GM19240 (cell line): ENCODE measurements at regions not wholly inside any gene's neighbourhood (a gene's known extent, or its start where the extent isn't known, plus 50 kb on each side); places are given as distances from the start of the nearest gene placed in this dataset.

Experiments used
- DNase-seq: peaks from one replicate; pipeline ENCODE4 v3.0.0; 2011; ENCODE audit warnings: low spot score; ENCODE audit not compliant: insufficient read length

DNA sequence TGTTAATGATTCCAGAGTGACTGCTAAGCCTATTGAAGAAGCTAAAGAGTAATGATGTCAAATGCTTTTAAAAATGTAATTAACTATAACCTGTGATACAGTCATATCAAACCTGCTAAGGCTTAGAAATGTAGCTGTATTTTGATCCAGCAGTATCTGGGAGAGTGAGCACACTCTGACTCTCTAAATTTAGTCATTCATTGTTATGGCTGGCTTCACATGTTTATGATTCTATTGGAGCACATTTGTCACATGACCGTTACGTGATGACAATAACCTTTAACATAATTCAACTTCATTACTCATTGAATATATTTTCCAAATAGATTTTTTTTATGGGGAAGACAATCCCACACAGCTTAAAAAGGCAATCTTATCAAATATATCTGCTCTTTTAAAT, 587.1 kb downstream of the LMO4 start:
- no peak for DNase-seq

DNA sequence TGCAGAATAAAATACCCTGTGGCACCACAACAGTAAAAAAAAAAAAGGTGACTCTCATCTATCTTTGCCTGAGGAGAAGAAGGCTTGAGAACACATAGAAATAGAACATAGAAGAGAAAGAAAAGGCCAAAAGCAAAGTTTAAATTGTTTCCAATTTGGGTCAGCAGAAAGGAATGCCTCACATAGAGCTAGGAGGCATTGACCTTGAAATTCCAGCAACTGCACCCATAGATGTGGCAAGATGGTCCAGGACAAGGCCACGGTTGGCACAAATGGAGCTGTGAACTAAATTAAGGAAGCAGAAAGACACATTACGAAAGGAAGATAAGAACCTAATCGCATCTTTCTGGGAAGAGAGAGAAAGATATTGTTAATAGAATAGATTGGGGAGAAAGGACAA, 588.3 kb downstream of the LMO4 start:
- DNase-seq, result no peak

DNA sequence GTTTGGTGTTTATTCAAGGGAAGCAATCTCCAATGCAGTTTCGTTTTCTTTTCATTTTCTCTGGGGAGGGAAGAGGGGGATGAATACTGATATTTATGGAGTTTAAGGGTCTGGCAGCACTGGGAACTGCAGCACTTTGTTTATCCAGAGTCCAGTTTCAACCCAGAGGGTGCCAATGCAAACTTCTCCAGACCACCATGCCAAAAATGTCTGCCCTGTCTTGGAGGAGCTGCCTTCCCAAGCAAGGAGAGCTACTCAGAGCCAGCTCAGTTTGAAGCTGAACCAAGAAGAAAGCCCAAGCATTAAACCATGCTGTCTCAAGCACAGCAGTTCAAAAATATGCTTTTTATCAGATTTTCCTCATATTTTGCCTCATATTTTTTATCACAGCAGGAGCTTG, 589.7 kb downstream of the LMO4 start:
- DNase-seq, result no peak

DNA sequence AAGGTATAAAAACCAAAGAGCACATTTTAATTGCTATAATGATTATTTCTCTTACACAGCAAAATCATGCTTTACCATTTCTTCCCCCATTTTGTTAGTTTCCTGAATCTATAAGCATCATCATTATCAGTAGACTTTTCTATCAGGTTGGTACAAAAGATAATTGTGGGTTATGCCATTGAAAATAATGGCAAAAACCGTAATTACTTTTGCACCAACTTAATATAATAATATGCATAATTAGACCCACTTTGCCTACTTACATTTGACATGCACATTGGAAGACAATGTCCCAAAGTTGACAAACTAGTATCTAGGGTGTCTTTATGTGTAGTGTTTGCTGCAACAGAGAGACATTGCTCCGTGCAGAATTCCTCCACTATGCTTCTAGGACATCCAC, 594.2 kb downstream of the LMO4 start:
- no peak for DNase-seq

DNA sequence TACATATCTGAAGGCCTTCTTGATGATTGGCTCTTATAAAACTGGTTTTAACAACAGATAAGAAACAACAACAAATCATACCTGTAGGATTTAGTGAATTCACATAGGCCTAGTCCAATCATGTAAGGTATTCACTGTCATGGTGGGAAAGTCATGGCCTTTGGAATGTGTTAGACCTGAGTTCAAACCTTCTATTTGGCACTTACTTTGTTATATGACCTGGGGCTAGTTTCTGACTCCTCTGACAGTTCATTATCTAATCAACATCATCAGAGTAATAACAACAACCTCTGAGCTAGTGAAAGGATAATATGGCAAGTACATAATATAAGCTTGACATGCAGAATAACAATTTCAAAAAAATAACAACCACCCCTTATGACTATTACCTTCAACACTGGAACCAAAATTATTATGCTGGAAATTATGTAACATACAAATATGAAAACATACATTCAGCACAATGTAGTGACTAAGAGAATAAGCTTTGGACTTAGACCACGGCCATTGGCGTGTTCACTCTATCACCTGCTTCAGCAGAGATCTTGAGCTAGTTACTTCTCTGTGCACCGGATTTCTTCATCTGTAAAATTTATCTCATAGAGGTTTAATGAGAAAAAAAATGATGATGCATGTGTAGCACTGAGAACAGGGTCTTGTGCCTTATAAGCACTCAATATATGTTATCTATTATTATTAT, 597.6 kb downstream of the LMO4 start:
- no peak for DNase-seq

DNA sequence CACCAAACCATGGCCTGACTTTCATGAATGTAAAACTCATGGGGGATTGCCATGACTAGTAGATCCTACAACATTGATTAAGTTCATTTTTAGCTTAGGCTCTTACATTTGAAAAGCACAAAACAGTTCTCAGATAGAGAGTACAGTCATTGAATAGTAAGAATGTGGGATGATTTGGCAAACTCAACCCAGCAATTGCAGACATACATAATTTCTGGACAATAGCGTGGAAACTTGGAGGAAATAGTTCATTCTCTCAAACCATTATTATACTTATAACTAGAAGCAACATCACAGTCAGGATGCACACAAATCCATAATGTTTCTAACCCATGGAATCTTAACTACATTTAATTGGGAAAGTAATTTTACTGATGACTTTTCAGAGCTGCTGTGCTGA, 598.2 kb downstream of the LMO4 start:
- no peak for DNase-seq

DNA sequence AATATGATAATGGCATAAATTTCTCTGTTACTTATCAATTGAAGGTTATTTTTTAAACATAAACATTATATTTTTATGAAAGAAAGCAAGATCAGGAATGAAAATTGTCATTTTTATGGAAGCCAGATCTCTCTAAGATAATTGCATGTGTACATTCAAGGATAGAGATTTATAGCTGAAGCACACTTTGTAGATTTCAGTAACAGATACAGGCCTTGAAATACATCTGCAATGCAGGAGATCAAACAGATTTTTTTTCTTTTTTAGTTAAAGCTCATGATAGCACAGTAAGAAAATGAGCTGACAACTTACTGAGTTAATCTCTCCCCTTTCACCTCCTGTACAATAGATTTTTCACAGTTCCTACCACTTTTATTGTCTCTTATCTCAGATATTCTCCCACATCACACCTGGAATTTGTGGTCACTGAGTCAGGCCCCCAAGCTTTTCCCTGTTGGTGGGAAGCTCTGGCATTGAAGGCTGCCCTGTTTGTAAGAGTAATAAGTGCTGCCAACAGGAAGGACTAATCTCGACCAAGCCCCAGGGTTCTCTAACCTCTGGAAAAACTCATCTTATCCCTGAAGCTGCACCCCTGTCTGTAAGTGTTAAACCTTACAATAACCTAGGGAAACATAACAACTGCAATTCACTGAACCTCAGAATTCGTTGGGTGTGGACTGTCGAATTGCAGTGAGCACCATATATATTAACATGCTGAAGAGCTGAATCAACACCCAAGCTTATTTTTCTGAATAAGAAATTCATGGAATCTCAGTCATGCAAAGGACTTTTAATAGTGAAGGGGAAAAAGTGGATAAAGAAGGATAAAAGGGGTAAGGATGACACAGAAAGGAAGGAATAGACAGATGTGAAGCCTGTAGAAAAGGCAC, 599.0 kb downstream of the LMO4 start:
- DNase-seq, result no peak

DNA sequence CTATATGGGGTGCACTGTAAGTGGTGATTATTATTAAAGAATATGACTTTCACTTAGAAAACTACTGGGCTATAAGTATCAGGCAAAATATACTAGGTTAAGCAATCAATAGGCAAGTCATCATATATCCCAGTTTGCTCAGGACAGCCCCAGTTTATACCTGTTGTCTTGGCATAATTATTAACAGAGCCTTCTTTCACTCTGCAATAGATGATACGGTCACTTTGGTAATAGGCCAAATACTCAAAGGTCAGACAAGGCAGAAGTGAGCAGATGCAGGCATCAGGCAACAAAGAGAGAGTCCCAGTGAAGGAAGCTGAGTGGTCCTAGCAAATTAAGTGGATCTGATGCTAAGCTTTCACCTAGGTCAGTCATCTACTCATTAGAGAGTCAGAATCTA, 599.9 kb downstream of the LMO4 start:
- no peak for DNase-seq

DNA sequence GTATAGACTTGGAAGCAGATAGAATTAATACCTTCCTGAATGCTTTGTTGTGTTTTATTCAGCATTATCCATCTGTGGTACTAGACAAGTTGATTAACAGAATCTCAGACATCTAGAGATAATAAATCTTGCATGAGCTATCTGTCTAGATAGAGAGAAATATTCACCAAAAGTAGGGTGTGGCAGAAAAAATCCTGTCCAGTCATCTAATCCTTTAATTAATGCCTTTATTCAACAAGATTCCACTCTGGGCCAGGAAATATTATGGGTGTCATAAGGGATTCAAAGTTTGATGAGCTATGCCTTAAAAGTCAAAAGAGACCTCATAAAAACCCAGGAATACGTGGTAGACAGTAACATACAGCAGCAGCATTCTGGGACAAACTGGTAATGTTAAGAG, 601.2 kb downstream of the LMO4 start:
- no peak for DNase-seq

DNA sequence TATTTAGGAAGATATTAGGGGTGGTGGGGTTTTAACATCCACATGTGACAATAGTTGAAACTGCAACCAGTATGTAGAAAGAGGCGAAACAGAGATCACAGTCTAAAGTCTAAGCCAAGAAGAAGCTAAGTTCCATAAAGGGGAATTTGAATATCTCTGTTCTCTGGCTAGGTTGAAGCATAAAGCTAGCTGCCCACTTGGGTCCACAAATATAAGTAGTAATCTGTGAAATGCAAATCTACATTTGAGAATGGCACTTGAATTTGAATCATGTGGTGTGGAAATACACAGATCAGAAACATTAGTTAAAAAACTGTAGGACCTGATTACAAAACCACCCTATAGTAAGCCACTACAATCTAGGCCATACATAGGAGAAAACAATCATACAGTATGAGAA, 602.1 kb downstream of the LMO4 start:
- no peak for DNase-seq

DNA sequence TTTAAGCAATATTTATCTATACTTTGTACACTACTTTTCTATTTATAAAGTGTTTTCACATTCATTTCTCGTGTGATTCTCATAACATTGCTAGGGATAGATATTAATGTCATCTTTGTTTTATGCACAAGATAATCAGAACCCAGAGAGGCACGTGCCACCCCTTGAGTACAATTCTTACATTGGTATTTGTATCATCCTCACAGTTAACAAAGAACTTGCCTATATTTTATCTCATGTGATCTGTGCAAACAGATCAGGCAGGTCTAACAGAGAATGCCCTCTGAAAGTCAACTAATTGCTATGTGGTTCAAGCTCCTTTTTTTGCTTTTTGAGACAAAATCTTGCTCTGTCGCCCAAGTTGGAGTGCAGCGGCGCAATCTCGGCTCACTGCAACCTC, 604.5 kb downstream of the LMO4 start:
- no peak for DNase-seq

DNA sequence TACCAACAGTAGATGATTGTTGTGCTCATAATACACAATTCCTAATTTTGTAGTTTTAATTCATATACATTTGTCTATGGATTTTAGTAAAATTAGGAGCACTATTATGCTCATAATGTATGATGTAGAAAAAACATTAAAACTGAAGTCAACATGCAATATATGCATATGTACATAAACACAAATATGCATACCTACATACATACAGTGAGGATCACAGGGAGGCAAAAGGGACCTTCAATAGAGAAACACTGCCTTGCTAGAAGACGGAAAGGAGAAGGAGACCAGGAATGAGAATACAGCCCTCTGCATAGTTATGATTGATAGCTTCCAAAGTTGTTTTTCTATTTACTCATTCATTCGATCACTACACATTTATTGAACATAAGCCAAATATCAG, 606.5 kb downstream of the LMO4 start:
- DNase-seq, result no peak

DNA sequence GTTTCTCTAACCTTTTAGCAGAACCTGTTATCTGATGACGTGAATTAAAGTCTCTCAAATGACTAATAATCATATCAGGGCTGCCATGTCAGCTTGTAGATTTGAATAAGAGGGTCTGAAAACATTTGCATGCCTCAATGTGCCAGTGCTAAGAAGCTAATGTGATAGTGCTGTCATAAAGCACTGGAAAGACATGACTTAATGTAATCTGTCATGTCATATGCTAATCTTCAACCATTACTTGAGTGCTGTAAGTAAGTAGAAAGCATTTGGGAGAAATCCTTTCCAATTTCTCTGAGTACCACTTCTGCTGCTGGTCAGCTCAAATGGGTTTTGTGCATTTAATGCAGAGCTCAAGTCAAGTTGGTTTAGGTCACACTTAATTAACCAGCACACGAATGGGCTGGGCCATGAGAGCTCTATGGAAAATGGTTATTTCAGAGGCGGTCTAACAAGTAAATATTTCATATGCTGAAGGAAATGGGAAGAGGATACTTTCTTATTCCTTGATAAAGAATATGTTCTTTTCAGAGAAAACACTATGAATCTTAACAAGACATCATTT, 609.2 kb downstream of the LMO4 start:
- no peak for DNase-seq

DNA sequence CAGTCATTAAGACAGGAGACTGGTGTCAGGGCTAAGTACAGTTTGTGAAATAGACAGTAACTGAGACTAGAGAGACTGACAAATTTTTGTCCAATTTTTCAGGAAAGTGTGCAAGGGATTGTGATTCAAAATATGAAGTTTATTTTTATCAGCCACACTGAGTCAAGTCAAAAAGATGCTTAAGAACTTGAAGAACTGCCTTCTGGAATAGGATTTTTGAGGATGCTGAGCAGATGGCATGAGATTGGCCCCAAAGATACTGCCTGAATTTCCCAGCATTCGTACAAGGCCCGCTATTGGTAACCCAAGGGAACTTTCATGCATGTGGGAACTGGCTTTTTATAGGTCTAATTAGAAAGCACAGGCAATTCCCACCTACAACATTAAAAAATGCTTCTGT, 610.0 kb downstream of the LMO4 start:
- DNase-seq, result no peak

DNA sequence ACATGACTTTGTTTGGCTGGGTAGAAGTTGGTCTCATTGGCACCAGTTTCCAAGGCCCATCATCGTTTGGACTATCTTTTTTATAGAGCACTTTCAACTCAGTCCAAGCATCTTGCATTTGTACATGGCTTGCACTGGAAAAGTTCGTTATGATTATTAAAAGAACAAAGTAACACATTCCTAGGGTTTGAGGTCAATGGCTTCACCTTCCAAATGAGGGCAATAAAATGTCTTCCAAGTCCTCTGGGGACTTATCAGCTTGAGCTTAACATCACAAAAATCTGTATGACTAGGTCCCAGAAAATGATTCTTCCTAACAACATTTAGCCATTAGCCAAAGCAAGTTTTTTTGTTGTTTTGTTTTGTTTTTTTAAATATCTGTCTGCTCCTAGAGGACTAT, 610.8 kb downstream of the LMO4 start:
- no peak for DNase-seq

DNA sequence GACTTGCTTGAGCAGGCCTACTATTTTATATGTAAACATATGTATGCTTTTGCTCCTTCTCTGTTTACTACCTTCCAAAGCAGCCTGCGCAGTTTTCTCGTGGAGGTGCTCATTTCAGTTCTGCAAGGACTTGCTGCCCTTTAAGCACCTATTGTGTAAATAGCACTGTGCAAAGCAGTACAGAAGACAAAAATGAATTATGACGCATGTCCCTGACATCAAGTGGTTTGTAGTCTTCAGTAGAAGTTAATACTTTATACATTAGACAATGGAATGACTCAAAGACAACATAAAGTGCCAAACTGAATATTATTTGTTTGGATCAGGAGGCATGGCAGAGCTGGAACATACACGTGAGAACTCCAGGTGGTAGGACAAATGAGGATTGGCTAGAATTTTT, 611.7 kb downstream of the LMO4 start:
- DNase-seq, result no peak

DNA sequence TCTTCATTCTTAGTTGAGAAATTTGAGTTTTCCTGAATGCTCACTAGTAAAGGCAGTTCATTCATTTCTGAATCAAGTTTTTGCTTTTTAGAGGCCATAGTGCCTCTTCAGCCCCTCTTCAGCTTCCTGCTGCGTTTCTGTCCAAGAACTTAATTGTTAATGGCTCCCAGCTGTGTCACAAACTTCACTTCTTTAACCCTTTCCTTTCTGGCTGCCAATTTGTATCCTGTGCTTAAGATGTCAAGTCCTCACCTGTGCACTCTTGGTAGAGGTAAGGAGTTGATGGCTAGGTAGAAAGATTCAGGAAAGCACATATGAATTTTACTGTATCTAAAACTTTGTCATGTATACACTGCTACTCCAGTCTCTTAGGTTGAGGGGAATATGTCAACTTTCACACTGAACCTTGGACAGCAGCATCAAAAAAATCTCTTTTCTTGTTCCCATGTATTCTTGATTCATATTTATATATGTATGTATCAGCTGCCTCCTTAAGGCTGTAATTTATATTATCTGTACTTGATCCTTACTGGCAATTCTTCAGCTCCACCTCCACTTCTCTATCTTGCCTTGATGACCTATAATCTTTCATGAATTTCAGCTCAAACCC, 612.8 kb downstream of the LMO4 start:
- no peak for DNase-seq

DNA sequence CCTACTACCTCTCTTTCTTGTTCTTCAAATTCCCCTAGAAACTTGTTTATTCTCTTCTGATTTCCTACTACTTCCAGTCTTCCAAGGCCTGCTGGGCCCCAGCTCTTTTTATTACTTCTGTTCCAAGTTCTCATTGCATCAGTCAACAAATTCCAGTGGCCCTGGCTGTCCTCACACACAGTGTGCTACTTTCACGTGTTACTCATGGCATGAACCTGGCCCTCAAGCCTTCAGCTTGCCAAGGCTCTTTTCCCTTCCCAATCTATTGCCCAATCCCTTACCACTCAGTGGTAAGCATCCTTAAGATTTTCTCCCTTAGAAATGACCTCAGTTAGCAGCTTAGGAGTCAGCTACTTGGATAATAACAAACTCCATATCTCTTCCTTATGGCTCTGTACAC, 613.5 kb downstream of the LMO4 start:
- DNase-seq, result no peak

DNA sequence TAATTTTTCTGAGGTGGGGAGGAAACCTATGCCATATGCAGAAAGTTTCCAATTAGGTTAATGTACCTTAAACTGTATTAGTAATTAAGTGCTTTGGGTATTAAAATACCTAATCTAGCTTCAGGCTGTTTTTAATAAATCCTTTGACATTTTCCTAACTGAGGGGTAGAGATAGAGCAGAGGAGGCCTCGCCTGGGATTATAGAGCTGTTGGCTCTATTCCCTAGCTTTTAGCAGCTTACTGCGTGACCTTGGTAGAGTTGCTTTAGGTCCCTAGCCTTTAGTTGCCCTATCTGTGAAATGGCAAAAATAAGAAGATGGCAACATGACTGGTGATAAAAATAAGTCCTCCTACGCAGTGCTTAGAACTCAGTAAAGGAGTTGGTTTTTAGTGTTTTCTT, 621.0 kb downstream of the LMO4 start:
- DNase-seq, result no peak

DNA sequence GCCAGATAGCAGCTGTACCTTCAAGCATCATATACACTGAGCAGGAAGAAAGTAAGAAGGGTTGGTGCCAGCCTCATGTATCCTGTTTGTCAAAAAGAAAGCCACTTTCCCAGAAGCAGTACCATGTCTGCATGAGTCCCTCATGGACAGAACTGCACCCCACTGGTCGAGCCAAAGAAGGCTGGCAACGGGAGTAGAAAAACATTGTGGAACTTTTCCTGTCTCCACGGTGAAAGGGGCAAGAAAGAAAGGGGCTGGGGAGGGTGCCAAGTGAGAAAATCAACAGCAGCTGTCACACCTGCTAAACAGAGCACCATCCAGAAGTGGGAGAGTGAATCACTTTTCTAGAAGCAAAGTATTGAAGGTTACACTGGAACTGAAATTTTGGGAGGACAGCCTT, 621.7 kb downstream of the LMO4 start:
- DNase-seq, result no peak

DNA sequence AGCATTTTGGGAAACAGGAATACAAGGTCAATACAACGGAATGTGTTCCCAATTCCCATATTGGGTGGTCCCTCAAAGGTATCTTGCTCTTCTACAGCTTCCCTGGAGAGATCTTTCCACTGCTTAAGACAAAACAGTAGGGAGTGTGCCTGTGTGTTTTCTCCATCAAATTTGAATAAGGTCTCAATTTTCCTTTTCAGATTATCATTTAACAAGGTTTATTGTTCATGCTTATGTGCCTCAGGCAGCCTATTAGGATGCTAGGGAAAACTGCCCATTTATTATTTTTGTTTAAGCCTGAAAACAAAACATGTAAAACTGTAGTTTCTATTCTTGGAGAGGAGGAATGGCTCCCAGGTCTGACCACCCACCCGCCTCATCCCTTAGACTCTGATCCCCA, 622.7 kb downstream of the LMO4 start:
- DNase-seq, result no peak

DNA sequence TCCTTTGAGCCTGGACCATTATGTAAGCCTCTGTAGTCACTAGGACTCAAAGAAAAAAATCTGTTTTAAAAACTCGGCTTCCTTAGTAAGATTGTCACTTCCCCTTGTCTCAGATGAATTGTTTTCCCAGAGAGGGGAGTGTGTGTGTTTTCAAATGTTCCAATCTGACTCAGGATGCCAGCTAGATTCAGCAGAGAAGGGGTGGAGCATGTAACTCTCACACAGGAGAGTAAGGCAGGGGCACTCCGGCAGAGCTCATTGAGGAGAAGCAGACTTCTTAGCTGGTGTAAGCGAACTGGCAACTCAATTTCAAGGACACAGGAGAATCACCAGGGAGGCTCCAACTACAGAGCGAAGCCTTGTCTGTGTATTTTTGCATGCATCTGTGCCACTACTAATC, 623.2 kb downstream of the LMO4 start:
- DNase-seq, result no peak
